OCI-LY3 (cell line): ENCODE measurements at regions not wholly inside any gene's neighbourhood (a gene's known extent, or its start where the extent isn't known, plus 50 kb on each side); places are given as distances from the start of the nearest gene placed in this dataset.

Source experiments
- CTCF ChIP-seq: fragments of 200-600, 300-600 bp; sonication (generic); IDR thresholded peaks from 2 replicates; pipeline ENCODE4 v1.5.1; 2014; ENCODE audit warnings: antibody characterized with exemption, low read length, low read depth
- EZH2phosphoT487 ChIP-seq: fragments of 200-600 bp; shearing (Covaris generic); IDR thresholded peaks from 2 replicates; pipeline ENCODE4 v1.6.1; 2018; ENCODE audit warnings: antibody characterized with exemption, mixed run types, low read depth

DNA sequence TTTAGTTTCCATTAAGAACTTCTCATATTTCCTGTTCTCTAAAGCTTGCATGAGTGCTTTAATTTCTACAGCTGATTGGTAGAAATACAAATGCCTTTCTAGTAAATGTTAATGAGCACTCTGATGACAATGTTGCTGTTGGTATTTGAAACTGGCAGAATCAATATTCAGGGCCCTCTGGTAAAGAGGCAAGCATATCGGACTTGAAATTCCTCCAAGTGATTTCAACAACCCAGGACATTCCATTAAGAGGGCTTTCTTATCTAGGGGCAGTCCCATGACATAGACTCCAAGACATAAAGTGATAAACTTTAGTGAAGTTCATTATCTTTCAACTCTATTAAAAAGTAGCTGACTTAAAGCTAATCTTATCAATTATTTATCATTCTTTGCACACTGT is 83.1 kb upstream of the VCX start:
- TF ChIP-seq CTCF (no peak), EZH2phosphoT487 (no peak)
